Parathyroid adenoma (tissue), 2 donors: ENCODE measurements at regions not wholly inside any gene's neighbourhood (a gene's known extent, or its start where the extent isn't known, plus 50 kb on each side); places are given as distances from the start of the nearest gene placed in this dataset.
A peak's percentile ranks its signal among the peaks of the same experiment; 100 is the strongest.

Experiments used
- H2AFZ ChIP-seq: fragments of 300-600 bp; sonication (generic); one replicate; pipeline ENCODE4 v1.7.0; 2017; ENCODE audit warnings: antibody characterized with exemption, mild to moderate bottlenecking
- H3K27ac ChIP-seq: fragments of 300-600 bp; sonication (generic); one replicate; pipeline ENCODE4 v1.7.0; 2017
- H3K27me3 ChIP-seq: fragments of 300-600 bp; sonication (generic); one replicate; pipeline ENCODE4 v1.7.0; 2017; ENCODE audit warnings: low read length; ENCODE audit not compliant: control insufficient read depth, insufficient read depth
- H3K36me3 ChIP-seq: fragments of 300-600 bp; sonication (generic); one replicate; pipeline ENCODE4 v1.7.0; 2017; ENCODE audit warnings: low read length; ENCODE audit not compliant: control insufficient read depth, insufficient read depth
- H3K4me1 ChIP-seq: fragments of 300-600 bp; sonication (generic); one replicate; pipeline ENCODE4 v1.7.0; 2017; ENCODE audit warnings: control low read depth
- H3K4me2 ChIP-seq: fragments of 300-600 bp; sonication (generic); one replicate; pipeline ENCODE4 v1.7.0; 2017; ENCODE audit warnings: low read length
- H3K4me3 ChIP-seq: fragments of 300-600 bp; sonication (generic); one replicate; pipeline ENCODE4 v1.7.0; 2017; ENCODE audit warnings: low read depth, low read length
- H3K79me2 ChIP-seq: fragments of 300-600 bp; sonication (generic); one replicate; pipeline ENCODE4 v1.7.0; 2017; ENCODE audit warnings: control low read depth
- H3K9ac ChIP-seq: fragments of 300-600 bp; sonication (generic); one replicate; pipeline ENCODE4 v1.7.0; 2017; ENCODE audit warnings: mild to moderate bottlenecking
- H3K9me3 ChIP-seq: fragments of 300-600 bp; sonication (generic); one replicate; pipeline ENCODE4 v1.7.0; 2017; ENCODE audit warnings: low read length; ENCODE audit not compliant: control insufficient read depth
- TF ChIP-seq, protein P1 (sequence below): fragments of 300-600 bp; sonication (generic); IDR thresholded peaks from one replicate; pipeline ENCODE4 v1.7.0; 2017; ENCODE audit warnings: antibody characterized with exemption, mild to moderate bottlenecking
- donor health status: primary hyperparathyroidism.

DNA sequence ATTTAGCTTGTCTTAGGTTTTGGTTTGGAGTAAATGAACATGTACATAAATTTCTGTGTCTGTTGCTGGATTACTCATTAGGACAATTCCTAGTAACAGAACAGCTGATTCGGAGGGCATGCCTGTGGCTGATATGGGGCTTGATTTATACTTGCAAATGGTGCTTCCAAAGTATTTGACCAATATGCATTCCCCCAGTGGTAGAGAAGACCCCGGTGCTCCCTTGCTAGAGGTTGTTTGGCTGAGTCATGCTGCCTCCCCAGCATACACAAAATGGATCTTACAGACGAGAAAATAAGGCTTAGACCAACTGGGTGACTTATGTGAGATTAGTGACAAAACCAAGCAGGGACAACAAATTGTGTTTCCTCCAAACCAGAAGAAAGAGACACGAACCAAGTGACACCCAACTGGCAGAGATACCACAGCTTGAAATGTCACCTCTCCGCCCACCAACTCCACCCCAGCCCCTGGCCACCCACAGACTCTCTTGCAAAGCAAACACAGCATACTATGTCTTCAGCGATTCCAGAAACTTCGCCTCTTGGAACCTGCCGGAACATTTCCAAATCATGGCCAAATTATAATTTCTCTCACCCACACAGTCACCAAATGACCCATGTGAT lies 75.9 kb upstream of the ETS2 start:
- no peaks in the 10 kb centered on the region for H3K27me3 ChIP-seq
- H2AFZ ChIP-seq: no peak overlapping the region
- no peak overlapping the region for H3K4me3 ChIP-seq
- TF ChIP-seq, protein P1, sequence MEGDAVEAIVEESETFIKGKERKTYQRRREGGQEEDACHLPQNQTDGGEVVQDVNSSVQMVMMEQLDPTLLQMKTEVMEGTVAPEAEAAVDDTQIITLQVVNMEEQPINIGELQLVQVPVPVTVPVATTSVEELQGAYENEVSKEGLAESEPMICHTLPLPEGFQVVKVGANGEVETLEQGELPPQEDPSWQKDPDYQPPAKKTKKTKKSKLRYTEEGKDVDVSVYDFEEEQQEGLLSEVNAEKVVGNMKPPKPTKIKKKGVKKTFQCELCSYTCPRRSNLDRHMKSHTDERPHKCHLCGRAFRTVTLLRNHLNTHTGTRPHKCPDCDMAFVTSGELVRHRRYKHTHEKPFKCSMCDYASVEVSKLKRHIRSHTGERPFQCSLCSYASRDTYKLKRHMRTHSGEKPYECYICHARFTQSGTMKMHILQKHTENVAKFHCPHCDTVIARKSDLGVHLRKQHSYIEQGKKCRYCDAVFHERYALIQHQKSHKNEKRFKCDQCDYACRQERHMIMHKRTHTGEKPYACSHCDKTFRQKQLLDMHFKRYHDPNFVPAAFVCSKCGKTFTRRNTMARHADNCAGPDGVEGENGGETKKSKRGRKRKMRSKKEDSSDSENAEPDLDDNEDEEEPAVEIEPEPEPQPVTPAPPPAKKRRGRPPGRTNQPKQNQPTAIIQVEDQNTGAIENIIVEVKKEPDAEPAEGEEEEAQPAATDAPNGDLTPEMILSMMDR: no peak
- H3K4me2 ChIP-seq: no peak overlapping the region
- H3K9ac ChIP-seq: no peak overlapping the region
- no peaks in the 10 kb centered on the region for H3K36me3 ChIP-seq
- H3K79me2 ChIP-seq: no peaks in the 10 kb centered on the region
- H3K9me3 ChIP-seq: no peaks in the 10 kb centered on the region
- peaks cover 4% of the 10 kb centered on the region for H3K4me1 ChIP-seq
- no peak overlapping the region for H3K27ac ChIP-seq

DNA sequence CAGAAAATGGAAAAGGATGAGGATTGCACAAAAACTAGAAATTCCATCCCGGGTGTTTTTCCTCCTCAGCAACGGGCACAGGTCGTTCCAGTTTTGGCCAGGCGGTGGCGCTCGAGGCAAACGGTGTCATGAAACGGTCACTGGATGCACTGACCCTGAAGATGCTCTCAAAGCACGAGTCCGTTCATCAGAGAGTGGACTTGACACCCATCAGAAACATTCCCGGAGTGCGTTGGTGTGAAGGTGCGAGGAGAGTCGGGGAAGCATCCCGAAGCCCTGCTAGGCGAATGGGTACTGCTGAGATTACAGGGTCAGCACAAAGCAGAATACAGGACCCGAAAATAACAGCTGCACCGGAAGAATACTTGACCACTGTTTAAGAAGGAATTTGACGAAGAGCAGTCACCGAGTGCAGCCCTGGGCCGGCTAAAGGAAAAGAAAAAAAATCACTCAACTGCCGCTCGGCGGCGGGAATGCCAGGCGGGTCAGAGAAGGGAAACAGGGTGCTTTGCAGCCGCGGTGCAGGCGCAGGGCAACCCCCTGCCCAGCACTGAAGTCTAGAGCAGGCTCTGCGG lies 71.7 kb upstream of the ETS2 start:
- no peaks in the 10 kb centered on the region for H3K27me3 ChIP-seq
- H2AFZ ChIP-seq: peak overlapping the region; percentile 60
- H3K4me2 ChIP-seq: peak overlapping the region; percentile 9
- H3K4me3 ChIP-seq: no peak overlapping the region
- TF ChIP-seq, protein P1: peak; percentile 87
- no peaks in the 10 kb centered on the region for H3K9me3 ChIP-seq
- H3K4me1 ChIP-seq: peaks cover 4% of the 10 kb centered on the region
- no peaks in the 10 kb centered on the region for H3K79me2 ChIP-seq
- H3K36me3 ChIP-seq: no peaks in the 10 kb centered on the region
- no peak overlapping the region for H3K9ac ChIP-seq
- H3K27ac ChIP-seq: peak overlapping the region; percentile 49

DNA sequence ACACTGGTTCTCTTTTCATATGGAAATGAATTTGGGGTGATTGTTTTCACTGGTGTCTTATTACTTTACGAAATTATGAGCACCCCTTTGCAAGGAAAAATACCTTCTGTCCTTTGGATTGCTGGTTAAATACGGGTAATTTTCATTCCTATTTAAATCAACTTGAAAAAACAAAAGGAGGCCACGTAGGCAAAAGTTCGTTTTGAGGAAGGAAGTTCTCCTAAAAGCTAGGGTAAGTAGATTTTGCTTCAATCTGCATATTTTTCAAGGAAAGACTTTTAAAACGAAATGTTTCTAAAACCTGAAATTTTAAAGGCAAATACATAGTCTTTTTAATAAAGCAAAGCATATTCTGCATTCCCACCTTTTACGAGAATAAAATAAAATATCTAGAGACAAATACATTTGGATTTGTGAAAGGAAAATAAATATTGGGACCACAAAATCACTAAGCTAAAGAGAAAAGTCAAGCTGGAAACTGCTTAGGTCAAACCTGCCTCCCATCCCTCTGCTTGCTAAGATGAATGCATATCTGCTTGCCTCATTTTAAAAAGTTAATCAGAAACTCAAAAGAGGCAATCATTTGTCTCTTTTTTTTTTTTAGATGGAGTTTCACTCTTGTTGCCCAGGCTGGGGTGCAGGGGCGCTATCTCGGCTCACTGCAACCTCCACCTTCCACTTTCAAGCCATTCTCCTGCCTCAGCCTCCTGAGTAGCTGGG lies 70.9 kb upstream of the ETS2 start:
- Histone ChIP-seq H3K4me1 (peaks cover 4% of the 10 kb centered on the region), H3K9ac (no peak overlapping the region), H3K9me3 (no peaks in the 10 kb centered on the region), H3K4me2 (peak overlapping the region; percentile 9), H3K4me3 (no peak overlapping the region), H3K79me2 (no peaks in the 10 kb centered on the region), H3K36me3 (no peaks in the 10 kb centered on the region), H3K27ac (no peak overlapping the region), H3K27me3 (no peaks in the 10 kb centered on the region), H2AFZ (no peak overlapping the region)
- TF ChIP-seq, protein P1: no peak

DNA sequence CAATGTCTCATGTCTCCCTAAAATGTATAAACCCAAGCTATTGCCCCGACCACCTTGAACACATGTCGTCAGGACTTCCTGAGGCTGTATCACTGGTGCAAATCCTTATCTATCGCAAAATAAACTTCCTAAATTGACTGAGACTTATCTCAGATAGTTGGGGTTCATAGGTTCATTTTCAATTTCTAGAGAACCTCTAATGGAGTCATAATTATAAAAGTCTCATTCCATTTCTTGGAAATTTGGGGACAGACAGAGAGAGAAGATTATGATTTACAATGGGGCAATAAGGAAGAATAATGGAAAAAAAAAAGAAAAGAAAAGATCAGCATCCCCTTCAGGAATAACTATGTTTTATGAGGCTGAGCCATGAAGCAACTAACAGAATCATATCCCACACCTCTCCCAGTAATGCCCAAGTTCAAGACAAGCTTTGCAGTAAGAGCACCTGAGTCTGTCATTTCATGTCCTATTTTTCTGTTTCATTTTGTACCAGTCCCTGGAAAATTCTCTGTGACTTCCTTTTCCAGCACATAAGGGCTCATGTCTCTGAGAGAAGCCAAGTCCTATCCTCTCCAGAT lies 70.0 kb upstream of the ETS2 start:
- no peaks in the 10 kb centered on the region for H3K79me2 ChIP-seq
- no peaks in the 10 kb centered on the region for H3K9me3 ChIP-seq
- H3K4me1 ChIP-seq: peaks cover 4% of the 10 kb centered on the region
- no peak overlapping the region for H3K4me3 ChIP-seq
- H3K36me3 ChIP-seq: no peaks in the 10 kb centered on the region
- TF ChIP-seq, protein P1: no peak
- no peak overlapping the region for H3K9ac ChIP-seq
- H3K4me2 ChIP-seq: no peak overlapping the region
- no peak overlapping the region for H3K27ac ChIP-seq
- no peak overlapping the region for H2AFZ ChIP-seq
- no peaks in the 10 kb centered on the region for H3K27me3 ChIP-seq
